GM23338 (cell line): ENCODE measurements at regions not wholly inside any gene's neighbourhood (a gene's known extent, or its start where the extent isn't known, plus 50 kb on each side); places are given as distances from the start of the nearest gene placed in this dataset.

Experiments used
- ATAC-seq: fragments of 200-7000 bp; cut with Tn5 transposase; 3 replicates; pipeline ENCODE4 v1.9.1; 2020
- DNase-seq: peaks from one replicate; pipeline ENCODE4 v3.0.0-alpha.2; 2015; ENCODE audit warnings: low spot score
- H2AFZ ChIP-seq: fragments of 200-600 bp; sonication (generic); 2 replicates; pipeline ENCODE4 v1.8.0; 2016; ENCODE audit warnings: antibody characterized with exemption, mild to moderate bottlenecking, moderate library complexity
- H3F3A ChIP-seq: fragments of 200-600 bp; sonication (generic); replicated peaks from 2 replicates; pipeline ENCODE4 v1.8.0; 2017; ENCODE audit warnings: antibody characterized with exemption, mixed run types, low read depth
- H3K27ac ChIP-seq: fragments of 200-600 bp; sonication (generic); 2 replicates; pipeline ENCODE4 v1.6.1; 2016; ENCODE audit warnings: low read depth
- H3K27me3 ChIP-seq: fragments of 200-600 bp; sonication (generic); 2 replicates; pipeline ENCODE4 v1.8.0; 2016; ENCODE audit warnings: mild to moderate bottlenecking, mixed run types, moderate library complexity; ENCODE audit not compliant: insufficient read depth
- H3K36me3 ChIP-seq: fragments of 200-600 bp; sonication (generic); 2 replicates; pipeline ENCODE4 v1.8.0; 2016; ENCODE audit warnings: mild to moderate bottlenecking; ENCODE audit not compliant: insufficient read depth
- H3K4me1 ChIP-seq: fragments of 200-600 bp; sonication (generic); 2 replicates; pipeline ENCODE4 v1.8.0; 2016; ENCODE audit warnings: mild to moderate bottlenecking, moderate library complexity; ENCODE audit not compliant: insufficient read depth
- H3K4me2 ChIP-seq: fragments of 200-600 bp; sonication (generic); 2 replicates; pipeline ENCODE4 v1.7.1; 2017; ENCODE audit warnings: mixed run types
- H3K4me3 ChIP-seq: fragments of 200-600 bp; sonication (generic); 2 replicates; pipeline ENCODE4 v1.6.1; 2016; ENCODE audit warnings: mixed run types
- H3K79me2 ChIP-seq: fragments of 200-600 bp; sonication (generic); replicated peaks from 2 replicates; pipeline ENCODE4 v1.8.0; 2017; ENCODE audit warnings: mild to moderate bottlenecking; ENCODE audit not compliant: insufficient read depth
- H3K9me2 ChIP-seq: fragments of 200-600 bp; sonication (generic); 2 replicates; pipeline ENCODE4 v1.8.0; 2017; ENCODE audit not compliant: insufficient read depth
- H4K20me1 ChIP-seq: fragments of 200-600 bp; sonication (generic); replicated peaks from 2 replicates; pipeline ENCODE4 v1.8.0; 2017; ENCODE audit warnings: mild to moderate bottlenecking; ENCODE audit not compliant: insufficient read depth
- H3K27ac Mint-ChIP-seq: 2 replicates; pipeline ENCODE4 v1.8.0; 2020; ENCODE audit warnings: inconsistent platforms, mild to moderate bottlenecking, moderate library complexity, mixed read lengths
- H3K27me3 Mint-ChIP-seq: 3 replicates; pipeline ENCODE4 v1.8.0; 2022; ENCODE audit warnings: low read depth, mild to moderate bottlenecking, moderate library complexity, mixed read lengths, inconsistent platforms; ENCODE audit not compliant: insufficient read depth, poor library complexity
- H3K36me3 Mint-ChIP-seq: 3 replicates; pipeline ENCODE4 v1.8.0; 2021; ENCODE audit warnings: low read depth, mild to moderate bottlenecking, inconsistent platforms, moderate library complexity, mixed read lengths
- H3K4me1 Mint-ChIP-seq: 3 replicates; pipeline ENCODE4 v1.8.0; 2020; ENCODE audit warnings: mild to moderate bottlenecking, inconsistent platforms, mixed read lengths
- H3K4me3 Mint-ChIP-seq: 3 replicates; pipeline ENCODE4 v1.8.0; 2021; ENCODE audit warnings: moderate library complexity, mild to moderate bottlenecking, inconsistent platforms, mixed read lengths
- H3K9me3 Mint-ChIP-seq: 3 replicates; pipeline ENCODE4 v1.8.0; 2020; ENCODE audit warnings: moderate library complexity, mild to moderate bottlenecking, inconsistent platforms, mixed read lengths
- EZH2 ChIP-seq: fragments of 200-600 bp; sonication (generic); IDR thresholded peaks from one replicate; pipeline ENCODE4 v1.8.0; 2017; ENCODE audit warnings: antibody characterized with exemption, mild to moderate bottlenecking, low read depth; ENCODE audit not compliant: unreplicated experiment
- NANOG ChIP-seq: IDR thresholded peaks from 2 replicates; pipeline ENCODE4 v1.6.1; 2016; ENCODE audit warnings: antibody characterized with exemption, borderline replicate concordance
- REST ChIP-seq: IDR thresholded peaks from one replicate; pipeline ENCODE4 v1.6.1; 2018; ENCODE audit warnings: antibody characterized with exemption; ENCODE audit not compliant: unreplicated experiment
- STAT1 ChIP-seq: IDR thresholded peaks from one replicate; pipeline ENCODE4 v1.6.1; 2016; ENCODE audit warnings: antibody characterized with exemption; ENCODE audit not compliant: unreplicated experiment
- ZNF114 ChIP-seq: fragments of 250-450 bp; sonication (Bioruptor Pico); IDR thresholded peaks from 2 replicates; pipeline ENCODE4 v1.5.0; 2020; ENCODE audit warnings: mild to moderate bottlenecking, moderate library complexity
- ZNF331 ChIP-seq: fragments of 250-450 bp; sonication (Bioruptor Pico); IDR thresholded peaks from 2 replicates; pipeline ENCODE4 v1.5.0; 2020; ENCODE audit warnings: low read depth, mild to moderate bottlenecking, moderate library complexity
- ZNF462 ChIP-seq: fragments of 250-450 bp; sonication (Bioruptor Pico); IDR thresholded peaks from 2 replicates; pipeline ENCODE4 v1.5.0; 2020; ENCODE audit warnings: mild to moderate bottlenecking, moderate library complexity

- H3K36me3 Mint-ChIP-seq: peaks cover 46% of the 10 kb centered on the region
- H3K9me3 Mint-ChIP-seq: peaks cover 49% of the 10 kb centered on the region
- Histone ChIP-seq H2AFZ (no peak overlapping the region), H3K27me3 (no peaks in the 10 kb centered on the region), H3K4me3 (no peak overlapping the region), H3K79me2 (no peaks in the 10 kb centered on the region), H3K36me3 (peaks cover 11% of the 10 kb centered on the region; the same call in 1 of the 2 replicates), H3K4me1 (no peaks in the 10 kb centered on the region), H3K4me2 (no peak overlapping the region), H3F3A (no peaks in the 10 kb centered on the region), H4K20me1 (no peaks in the 10 kb centered on the region), H3K27ac (no peak overlapping the region), H3K9me2 (peaks cover 12% of the 10 kb centered on the region)
- H3K27me3 Mint-ChIP-seq: peaks cover 6% of the 10 kb centered on the region
- no peak for ATAC-seq
- TF ChIP-seq ZNF331 (CRISPR knock-in tag): no peak
- peaks cover 2% of the 10 kb centered on the region; the same call in 2 of the 3 replicates for H3K4me1 Mint-ChIP-seq
- H3K4me3 Mint-ChIP-seq: no peak overlapping the region
- H3K27ac Mint-ChIP-seq: no peak overlapping the region
- no peak for DNase-seq
These were observed 222.6 kb upstream of the INTU start for GRCh38 chr4:127410201-127410600.

- Mint-ChIP-seq H3K9me3 (peaks cover 44% of the 10 kb centered on the region), H3K36me3 (peaks cover 42% of the 10 kb centered on the region), H3K27me3 (peaks cover 6% of the 10 kb centered on the region), H3K4me1 (peaks cover 2% of the 10 kb centered on the region; the same call in 2 of the 3 replicates), H3K4me3 (no peak overlapping the region), H3K27ac (no peak overlapping the region)
- Histone ChIP-seq H3K27ac (no peak overlapping the region), H3K36me3 (peaks cover 8% of the 10 kb centered on the region; the same call in 1 of the 2 replicates), H3K4me1 (no peaks in the 10 kb centered on the region), H3K4me3 (no peak overlapping the region), H3K79me2 (no peaks in the 10 kb centered on the region), H3K27me3 (no peaks in the 10 kb centered on the region), H3K4me2 (no peak overlapping the region), H3F3A (no peaks in the 10 kb centered on the region), H2AFZ (no peak overlapping the region), H4K20me1 (no peaks in the 10 kb centered on the region), H3K9me2 (peaks cover 10% of the 10 kb centered on the region)
- TF ChIP-seq EZH2 (no peak), ZNF462 (CRISPR knock-in tag) (no peak), NANOG (no peak), REST (no peak), STAT1 (no peak), ZNF114 (CRISPR knock-in tag) (no peak)
- DNase-seq (no peak), ATAC-seq (no peak)
These were observed 222.1 kb upstream of the INTU start for GRCh38 chr4:127410644-127411043.
